SU-DHL-6 (cell line): ENCODE measurements at regions not wholly inside any gene's neighbourhood (a gene's known extent, or its start where the extent isn't known, plus 50 kb on each side); places are given as distances from the start of the nearest gene placed in this dataset.

Experiments used
- EZH2phosphoT487 ChIP-seq: fragments of 200-600 bp; sonication (generic), shearing (Covaris generic); conservative IDR thresholded peaks from 2 replicates; pipeline ENCODE4 v1.6.1; 2018; ENCODE audit warnings: mild to moderate bottlenecking, antibody characterized with exemption, low read length, moderate library complexity, mixed read lengths
- TF ChIP-seq, protein P1 (sequence below): fragments of 200-600 bp; sonication (generic); IDR thresholded peaks from one replicate; pipeline ENCODE4 v1.5.1; 2017; ENCODE audit warnings: antibody characterized with exemption, mild to moderate bottlenecking, low read length, moderate library complexity; ENCODE audit not compliant: insufficient read depth, poor library complexity, severe bottlenecking

DNA sequence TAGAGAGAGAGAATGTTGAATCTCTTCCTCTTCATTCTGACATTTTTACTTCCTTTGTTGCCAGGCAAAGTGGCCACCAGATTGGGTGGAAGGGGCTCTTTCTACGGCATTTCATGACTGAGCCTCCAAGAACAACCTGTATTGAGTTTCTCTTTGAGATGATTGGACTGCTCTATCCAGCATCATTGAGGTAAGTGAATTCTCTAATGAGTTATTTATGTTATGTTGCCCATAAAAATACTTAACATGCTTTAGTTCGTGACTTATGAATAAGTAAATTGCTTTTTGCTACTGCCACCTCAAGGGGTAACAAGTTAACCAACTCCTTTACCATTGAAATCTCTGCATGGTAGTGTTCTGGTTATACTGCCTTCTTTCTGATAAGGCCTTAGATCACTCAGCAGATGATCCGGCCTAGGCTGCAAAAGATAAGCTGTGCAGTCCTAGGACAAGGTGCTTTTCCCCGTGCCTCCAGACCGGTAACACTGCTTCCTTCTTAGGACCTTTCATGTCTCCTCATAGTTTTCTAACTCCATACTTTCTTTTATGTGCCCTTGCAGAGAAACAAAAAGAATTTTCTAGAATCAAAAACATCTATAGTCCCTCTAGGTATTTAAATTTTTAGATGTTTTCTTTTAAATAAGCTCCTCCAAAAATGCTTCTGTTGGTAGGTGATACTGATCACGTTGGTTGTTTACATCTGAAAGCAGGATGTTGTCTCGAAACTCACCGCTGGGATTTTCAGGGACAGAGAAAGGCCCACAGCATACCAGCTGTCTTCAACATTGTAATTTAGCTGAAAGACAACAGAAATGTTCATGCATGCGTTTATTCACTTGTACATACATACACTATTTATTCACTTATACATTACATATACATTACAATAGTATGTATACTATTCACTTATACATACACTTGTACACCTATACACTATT lies 157.1 kb upstream of the RBPJ start:
- TF ChIP-seq, protein P1, sequence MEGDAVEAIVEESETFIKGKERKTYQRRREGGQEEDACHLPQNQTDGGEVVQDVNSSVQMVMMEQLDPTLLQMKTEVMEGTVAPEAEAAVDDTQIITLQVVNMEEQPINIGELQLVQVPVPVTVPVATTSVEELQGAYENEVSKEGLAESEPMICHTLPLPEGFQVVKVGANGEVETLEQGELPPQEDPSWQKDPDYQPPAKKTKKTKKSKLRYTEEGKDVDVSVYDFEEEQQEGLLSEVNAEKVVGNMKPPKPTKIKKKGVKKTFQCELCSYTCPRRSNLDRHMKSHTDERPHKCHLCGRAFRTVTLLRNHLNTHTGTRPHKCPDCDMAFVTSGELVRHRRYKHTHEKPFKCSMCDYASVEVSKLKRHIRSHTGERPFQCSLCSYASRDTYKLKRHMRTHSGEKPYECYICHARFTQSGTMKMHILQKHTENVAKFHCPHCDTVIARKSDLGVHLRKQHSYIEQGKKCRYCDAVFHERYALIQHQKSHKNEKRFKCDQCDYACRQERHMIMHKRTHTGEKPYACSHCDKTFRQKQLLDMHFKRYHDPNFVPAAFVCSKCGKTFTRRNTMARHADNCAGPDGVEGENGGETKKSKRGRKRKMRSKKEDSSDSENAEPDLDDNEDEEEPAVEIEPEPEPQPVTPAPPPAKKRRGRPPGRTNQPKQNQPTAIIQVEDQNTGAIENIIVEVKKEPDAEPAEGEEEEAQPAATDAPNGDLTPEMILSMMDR = no peak
- TF ChIP-seq EZH2phosphoT487 = no peak
